Neural cell (in vitro differentiated cells): ENCODE measurements at regions not wholly inside any gene's neighbourhood (a gene's known extent, or its start where the extent isn't known, plus 50 kb on each side); places are given as distances from the start of the nearest gene placed in this dataset.

Experiments used
- H2AFZ ChIP-seq: fragments of 200-600, 300-800 bp; sonication (generic), shearing (Covaris generic); 2 replicates; pipeline ENCODE4 v1.6.0; 2014; ENCODE audit warnings: low read depth, mild to moderate bottlenecking, antibody characterized with exemption, low read length, moderate library complexity
- H3F3A ChIP-seq: fragments of 200-600 bp; shearing (Covaris generic); 2 replicates; pipeline ENCODE4 v1.6.1; 2016; ENCODE audit warnings: mild to moderate bottlenecking, moderate library complexity, mixed read lengths, antibody characterized with exemption, low read length; ENCODE audit not compliant: insufficient read depth, poor library complexity, severe bottlenecking
- H3K27ac ChIP-seq: fragments of 200-600, 300-800 bp; sonication (generic), shearing (Covaris generic); 2 replicates; pipeline ENCODE4 v1.5.1; 2014; ENCODE audit warnings: mild to moderate bottlenecking, low read length, moderate library complexity
- H3K27me3 ChIP-seq: fragments of 300-800, 200-600 bp; sonication (generic), shearing (Covaris generic); 2 replicates; pipeline ENCODE4 v1.6.0; 2014; ENCODE audit warnings: mild to moderate bottlenecking, low read depth, low read length, moderate library complexity; ENCODE audit not compliant: insufficient read depth
- H3K36me3 ChIP-seq: fragments of 300-800, 200-600 bp; sonication (generic), shearing (Covaris generic); 2 replicates; pipeline ENCODE4 v1.5.1; 2014; ENCODE audit warnings: mild to moderate bottlenecking, antibody characterized with exemption, low read length, moderate library complexity; ENCODE audit not compliant: insufficient read depth
- H3K4me2 ChIP-seq: fragments of 300-800, 200-600 bp; sonication (generic), shearing (Covaris generic); 2 replicates; pipeline ENCODE4 v1.6.0; 2014; ENCODE audit warnings: mild to moderate bottlenecking, low read length
- H3K4me3 ChIP-seq: fragments of 300-800, 200-600 bp; sonication (generic), shearing (Covaris generic); 2 replicates; pipeline ENCODE4 v1.5.1; 2014; ENCODE audit warnings: mild to moderate bottlenecking, low read length, moderate library complexity
- H3K79me2 ChIP-seq: fragments of 200-600 bp; shearing (Covaris generic); replicated peaks from 2 replicates; pipeline ENCODE4 v1.6.0; 2014; ENCODE audit warnings: mild to moderate bottlenecking, low read length, moderate library complexity; ENCODE audit not compliant: insufficient read depth
- H3K9ac ChIP-seq: fragments of 300-800, 200-600 bp; sonication (generic), shearing (Covaris generic); 2 replicates; pipeline ENCODE4 v1.6.1; 2016; ENCODE audit warnings: mild to moderate bottlenecking, low read length, mixed read lengths
- H3K9me2 ChIP-seq: fragments of 200-600 bp; shearing (Covaris generic); 2 replicates; pipeline ENCODE4 v1.6.1; 2016; ENCODE audit warnings: mild to moderate bottlenecking, low read length, mixed read lengths; ENCODE audit not compliant: insufficient read depth
- H3K9me3 ChIP-seq: fragments of 200-600, 300-800 bp; sonication (generic), shearing (Covaris generic); 2 replicates; pipeline ENCODE4 v1.6.1; 2016; ENCODE audit warnings: mild to moderate bottlenecking, mixed run types, low read length, moderate library complexity, mixed read lengths
- H4K20me1 ChIP-seq: fragments of 200-600 bp; shearing (Covaris generic); 2 replicates; pipeline ENCODE4 v1.6.1; 2016; ENCODE audit warnings: mild to moderate bottlenecking, mixed run types; ENCODE audit not compliant: insufficient read depth
- EP300 ChIP-seq: fragments of 450-650 bp; conservative IDR thresholded peaks from 2 replicates; pipeline ENCODE4 v1.6.1; 2014; ENCODE audit warnings: antibody characterized with exemption, mild to moderate bottlenecking, moderate library complexity; ENCODE audit not compliant: poor library complexity, severe bottlenecking
- EZH2 ChIP-seq: fragments of 200-600, 300-800 bp; shearing (Covaris generic), sonication (generic); IDR thresholded peaks from 2 replicates; pipeline ENCODE4 v1.6.1; 2014; ENCODE audit warnings: antibody characterized with exemption, low read length, borderline replicate concordance, mild to moderate bottlenecking; ENCODE audit not compliant: insufficient read depth, poor library complexity, severe bottlenecking
- MXI1 ChIP-seq: fragments of 450-650 bp; conservative IDR thresholded peaks from 2 replicates; pipeline ENCODE4 v1.6.1; 2014; ENCODE audit warnings: antibody characterized with exemption, mild to moderate bottlenecking; ENCODE audit not compliant: poor library complexity, severe bottlenecking
- POLR2AphosphoS5 ChIP-seq: IDR thresholded peaks from 2 replicates; pipeline ENCODE4 v1.6.1; 2012
- RAD21 ChIP-seq: fragments of 450-650 bp; conservative IDR thresholded peaks from 2 replicates; pipeline ENCODE4 v1.6.1; 2014; ENCODE audit warnings: antibody characterized with exemption, mild to moderate bottlenecking, moderate library complexity
- SMC3 ChIP-seq: fragments of 450-650 bp; conservative IDR thresholded peaks from 2 replicates; pipeline ENCODE4 v1.6.1; 2014; ENCODE audit warnings: antibody characterized with exemption, mild to moderate bottlenecking, moderate library complexity; ENCODE audit not compliant: poor library complexity
- TAF1 ChIP-seq: IDR thresholded peaks from 2 replicates; pipeline ENCODE4 v1.6.1; 2012; ENCODE audit warnings: low read depth
- TF ChIP-seq, protein P1 (sequence below): fragments of 450-650 bp; IDR thresholded peaks from 2 replicates; pipeline ENCODE4 v1.5.1; 2014; ENCODE audit warnings: antibody characterized with exemption, mild to moderate bottlenecking, moderate library complexity; ENCODE audit not compliant: poor library complexity, severe bottlenecking
- TF ChIP-seq, protein P2 (sequence below): IDR thresholded peaks from 2 replicates; pipeline ENCODE4 v1.6.1; 2012; ENCODE audit warnings: borderline replicate concordance

DNA sequence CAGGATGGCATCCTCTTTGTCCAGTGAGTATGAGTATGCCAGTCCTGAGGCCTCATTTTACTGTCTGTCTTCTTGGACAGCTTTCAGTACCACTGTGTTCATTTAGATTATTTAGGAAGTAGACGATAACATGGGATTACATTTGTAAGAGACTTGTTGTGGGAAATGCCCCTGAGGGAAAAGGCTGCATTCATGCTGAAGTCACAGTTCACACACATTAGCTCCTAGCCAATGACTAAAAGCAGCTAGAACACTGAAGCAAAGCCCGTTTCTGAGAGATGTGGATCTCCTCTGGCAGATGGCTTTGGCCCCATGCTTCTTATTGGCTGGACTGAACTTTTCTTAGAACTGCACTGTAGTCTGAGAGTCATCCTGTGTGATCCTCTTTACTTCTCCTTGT lies 242.4 kb downstream of the FAM76B start:
- Histone ChIP-seq H3K79me2 (no peaks in the 10 kb centered on the region), H3K9ac (no peak overlapping the region), H2AFZ (no peak overlapping the region), H3K9me2 (no peaks in the 10 kb centered on the region), H4K20me1 (no peaks in the 10 kb centered on the region), H3K27ac (no peak overlapping the region), H3K9me3 (no peaks in the 10 kb centered on the region), H3K4me3 (no peak overlapping the region), H3K4me2 (no peak overlapping the region), H3K27me3 (no peaks in the 10 kb centered on the region), H3K36me3 (no peaks in the 10 kb centered on the region), H3F3A (no peaks in the 10 kb centered on the region)
- TF ChIP-seq, protein P1, sequence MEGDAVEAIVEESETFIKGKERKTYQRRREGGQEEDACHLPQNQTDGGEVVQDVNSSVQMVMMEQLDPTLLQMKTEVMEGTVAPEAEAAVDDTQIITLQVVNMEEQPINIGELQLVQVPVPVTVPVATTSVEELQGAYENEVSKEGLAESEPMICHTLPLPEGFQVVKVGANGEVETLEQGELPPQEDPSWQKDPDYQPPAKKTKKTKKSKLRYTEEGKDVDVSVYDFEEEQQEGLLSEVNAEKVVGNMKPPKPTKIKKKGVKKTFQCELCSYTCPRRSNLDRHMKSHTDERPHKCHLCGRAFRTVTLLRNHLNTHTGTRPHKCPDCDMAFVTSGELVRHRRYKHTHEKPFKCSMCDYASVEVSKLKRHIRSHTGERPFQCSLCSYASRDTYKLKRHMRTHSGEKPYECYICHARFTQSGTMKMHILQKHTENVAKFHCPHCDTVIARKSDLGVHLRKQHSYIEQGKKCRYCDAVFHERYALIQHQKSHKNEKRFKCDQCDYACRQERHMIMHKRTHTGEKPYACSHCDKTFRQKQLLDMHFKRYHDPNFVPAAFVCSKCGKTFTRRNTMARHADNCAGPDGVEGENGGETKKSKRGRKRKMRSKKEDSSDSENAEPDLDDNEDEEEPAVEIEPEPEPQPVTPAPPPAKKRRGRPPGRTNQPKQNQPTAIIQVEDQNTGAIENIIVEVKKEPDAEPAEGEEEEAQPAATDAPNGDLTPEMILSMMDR = no peak
- TF ChIP-seq, protein P2, sequence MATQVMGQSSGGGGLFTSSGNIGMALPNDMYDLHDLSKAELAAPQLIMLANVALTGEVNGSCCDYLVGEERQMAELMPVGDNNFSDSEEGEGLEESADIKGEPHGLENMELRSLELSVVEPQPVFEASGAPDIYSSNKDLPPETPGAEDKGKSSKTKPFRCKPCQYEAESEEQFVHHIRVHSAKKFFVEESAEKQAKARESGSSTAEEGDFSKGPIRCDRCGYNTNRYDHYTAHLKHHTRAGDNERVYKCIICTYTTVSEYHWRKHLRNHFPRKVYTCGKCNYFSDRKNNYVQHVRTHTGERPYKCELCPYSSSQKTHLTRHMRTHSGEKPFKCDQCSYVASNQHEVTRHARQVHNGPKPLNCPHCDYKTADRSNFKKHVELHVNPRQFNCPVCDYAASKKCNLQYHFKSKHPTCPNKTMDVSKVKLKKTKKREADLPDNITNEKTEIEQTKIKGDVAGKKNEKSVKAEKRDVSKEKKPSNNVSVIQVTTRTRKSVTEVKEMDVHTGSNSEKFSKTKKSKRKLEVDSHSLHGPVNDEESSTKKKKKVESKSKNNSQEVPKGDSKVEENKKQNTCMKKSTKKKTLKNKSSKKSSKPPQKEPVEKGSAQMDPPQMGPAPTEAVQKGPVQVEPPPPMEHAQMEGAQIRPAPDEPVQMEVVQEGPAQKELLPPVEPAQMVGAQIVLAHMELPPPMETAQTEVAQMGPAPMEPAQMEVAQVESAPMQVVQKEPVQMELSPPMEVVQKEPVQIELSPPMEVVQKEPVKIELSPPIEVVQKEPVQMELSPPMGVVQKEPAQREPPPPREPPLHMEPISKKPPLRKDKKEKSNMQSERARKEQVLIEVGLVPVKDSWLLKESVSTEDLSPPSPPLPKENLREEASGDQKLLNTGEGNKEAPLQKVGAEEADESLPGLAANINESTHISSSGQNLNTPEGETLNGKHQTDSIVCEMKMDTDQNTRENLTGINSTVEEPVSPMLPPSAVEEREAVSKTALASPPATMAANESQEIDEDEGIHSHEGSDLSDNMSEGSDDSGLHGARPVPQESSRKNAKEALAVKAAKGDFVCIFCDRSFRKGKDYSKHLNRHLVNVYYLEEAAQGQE = no peak
- TF ChIP-seq MXI1 (no peak), SMC3 (no peak), TAF1 (no peak), EZH2 (no peak), RAD21 (no peak), POLR2AphosphoS5 (no peak), EP300 (no peak)

GRCh38 chr11:95545116-95545875 lies 244.3 kb downstream of the FAM76B start:
- H4K20me1 ChIP-seq = no peaks in the 10 kb centered on the region
- no peaks in the 10 kb centered on the region for H3K9me2 ChIP-seq
- no peak overlapping the region for H3K9ac ChIP-seq
- H3K4me3 ChIP-seq = no peak overlapping the region
- no peaks in the 10 kb centered on the region for H3K36me3 ChIP-seq
- no peaks in the 10 kb centered on the region for H3K9me3 ChIP-seq
- H3K4me2 ChIP-seq = no peak overlapping the region
- no peaks in the 10 kb centered on the region for H3K79me2 ChIP-seq
- no peak overlapping the region for H3K27ac ChIP-seq
- no peaks in the 10 kb centered on the region for H3F3A ChIP-seq
- TF ChIP-seq SMC3 (no peak), EP300 (no peak), MXI1 (no peak), TAF1 (no peak), RAD21 (no peak)
- no peaks in the 10 kb centered on the region for H3K27me3 ChIP-seq
- H2AFZ ChIP-seq = no peak overlapping the region
